Osteocyte (in vitro differentiated cells): ENCODE measurements at regions not wholly inside any gene's neighbourhood (a gene's known extent, or its start where the extent isn't known, plus 50 kb on each side); places are given as distances from the start of the nearest gene placed in this dataset.

Experiments
- DNase-seq: peaks from one replicate; pipeline ENCODE4 v3.0.0; 2021; ENCODE audit warnings: mixed read lengths; ENCODE audit not compliant: unreplicated experiment; ENCODE audit errors: extremely low spot score
- H3K27ac Mint-ChIP-seq: one replicate; pipeline ENCODE4 v1.8.0; 2021; ENCODE audit warnings: mild to moderate bottlenecking, mixed read lengths; ENCODE audit not compliant: unreplicated experiment
- H3K27me3 Mint-ChIP-seq: one replicate; pipeline ENCODE4 v1.8.0; 2021; ENCODE audit warnings: mixed read lengths; ENCODE audit not compliant: unreplicated experiment
- H3K36me3 Mint-ChIP-seq: one replicate; pipeline ENCODE4 v1.8.0; 2021; ENCODE audit warnings: mixed read lengths; ENCODE audit not compliant: unreplicated experiment
- H3K4me1 Mint-ChIP-seq: one replicate; pipeline ENCODE4 v1.8.0; 2021; ENCODE audit warnings: mixed read lengths; ENCODE audit not compliant: unreplicated experiment
- H3K4me3 Mint-ChIP-seq: one replicate; pipeline ENCODE4 v1.8.0; 2021; ENCODE audit warnings: mild to moderate bottlenecking, moderate library complexity, mixed read lengths; ENCODE audit not compliant: unreplicated experiment
- H3K9me3 Mint-ChIP-seq: one replicate; pipeline ENCODE4 v1.8.0; 2021; ENCODE audit warnings: mixed read lengths; ENCODE audit not compliant: unreplicated experiment
- TF ChIP-seq, protein P1 (sequence below): fragments of 200-600 bp; sonication (generic); IDR thresholded peaks from 2 replicates; pipeline ENCODE4 v1.5.0; 2021; ENCODE audit warnings: antibody characterized with exemption, mild to moderate bottlenecking, moderate library complexity

DNA sequence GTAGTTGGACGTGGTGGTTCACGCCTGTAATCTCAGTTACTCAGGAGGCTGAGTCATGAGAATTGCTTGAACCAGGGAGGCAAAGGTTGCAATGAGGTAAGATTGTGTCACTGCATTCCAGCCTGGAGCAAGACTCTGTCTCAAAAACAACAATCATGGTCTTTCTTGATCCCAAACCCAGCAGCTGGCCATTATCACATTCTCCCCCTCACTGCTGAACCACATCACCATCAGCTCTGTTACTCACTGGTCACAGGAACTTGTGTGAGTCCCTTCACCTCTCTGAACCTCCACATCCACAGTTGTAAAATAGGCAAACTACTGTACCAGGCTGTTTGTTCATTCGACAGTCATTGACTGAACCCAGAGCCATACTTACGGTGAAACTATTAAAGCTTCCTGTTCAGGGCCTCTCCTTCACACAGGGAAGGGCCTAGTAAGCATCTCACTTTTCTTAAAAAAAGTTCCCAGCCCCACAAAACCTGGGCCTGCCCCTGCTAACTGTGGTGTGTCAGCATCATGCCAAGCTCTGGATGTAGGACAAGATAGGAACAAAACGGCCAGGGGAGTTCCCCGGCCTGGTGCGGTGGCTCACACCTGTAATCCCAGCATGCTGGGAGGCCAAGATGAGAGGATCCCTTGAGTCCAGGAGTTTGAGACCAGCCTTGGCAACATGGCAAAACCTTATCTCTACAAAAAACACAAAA, 104.7 kb downstream of the COPRS start:
- Mint-ChIP-seq H3K4me1 (peaks cover 3% of the 10 kb centered on the region), H3K9me3 (no peaks in the 10 kb centered on the region), H3K27ac (no peak overlapping the region), H3K4me3 (no peak overlapping the region), H3K27me3 (no peaks in the 10 kb centered on the region), H3K36me3 (no peaks in the 10 kb centered on the region)
- DNase-seq: no peak
- TF ChIP-seq, protein P1, sequence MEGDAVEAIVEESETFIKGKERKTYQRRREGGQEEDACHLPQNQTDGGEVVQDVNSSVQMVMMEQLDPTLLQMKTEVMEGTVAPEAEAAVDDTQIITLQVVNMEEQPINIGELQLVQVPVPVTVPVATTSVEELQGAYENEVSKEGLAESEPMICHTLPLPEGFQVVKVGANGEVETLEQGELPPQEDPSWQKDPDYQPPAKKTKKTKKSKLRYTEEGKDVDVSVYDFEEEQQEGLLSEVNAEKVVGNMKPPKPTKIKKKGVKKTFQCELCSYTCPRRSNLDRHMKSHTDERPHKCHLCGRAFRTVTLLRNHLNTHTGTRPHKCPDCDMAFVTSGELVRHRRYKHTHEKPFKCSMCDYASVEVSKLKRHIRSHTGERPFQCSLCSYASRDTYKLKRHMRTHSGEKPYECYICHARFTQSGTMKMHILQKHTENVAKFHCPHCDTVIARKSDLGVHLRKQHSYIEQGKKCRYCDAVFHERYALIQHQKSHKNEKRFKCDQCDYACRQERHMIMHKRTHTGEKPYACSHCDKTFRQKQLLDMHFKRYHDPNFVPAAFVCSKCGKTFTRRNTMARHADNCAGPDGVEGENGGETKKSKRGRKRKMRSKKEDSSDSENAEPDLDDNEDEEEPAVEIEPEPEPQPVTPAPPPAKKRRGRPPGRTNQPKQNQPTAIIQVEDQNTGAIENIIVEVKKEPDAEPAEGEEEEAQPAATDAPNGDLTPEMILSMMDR: no peak

DNA sequence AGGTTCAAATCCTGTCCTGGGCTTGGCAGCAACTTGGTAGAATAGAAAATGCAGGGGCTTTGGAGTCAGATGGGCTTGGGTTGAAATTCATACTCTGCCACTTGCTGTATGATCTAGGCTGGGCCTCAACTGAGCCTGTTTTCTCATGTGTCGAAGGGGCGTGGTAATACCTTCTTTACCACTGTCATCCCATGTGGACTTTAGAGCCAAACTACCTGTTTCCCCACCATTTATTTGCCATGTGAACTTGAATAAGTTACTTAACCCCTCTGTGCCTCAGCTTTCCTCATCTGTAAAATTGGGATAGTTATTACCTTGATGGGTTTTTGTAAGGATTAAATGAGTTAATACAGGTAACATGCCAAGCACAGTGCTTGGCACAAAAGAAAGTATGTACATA, 106.0 kb downstream of the COPRS start:
- no peak for DNase-seq
- no peak overlapping the region for H3K4me3 Mint-ChIP-seq
- H3K36me3 Mint-ChIP-seq: no peaks in the 10 kb centered on the region
- H3K27ac Mint-ChIP-seq: no peak overlapping the region
- H3K27me3 Mint-ChIP-seq: no peaks in the 10 kb centered on the region
- TF ChIP-seq, protein P1: no peak
- no peaks in the 10 kb centered on the region for H3K9me3 Mint-ChIP-seq
- H3K4me1 Mint-ChIP-seq: peaks cover 3% of the 10 kb centered on the region

DNA sequence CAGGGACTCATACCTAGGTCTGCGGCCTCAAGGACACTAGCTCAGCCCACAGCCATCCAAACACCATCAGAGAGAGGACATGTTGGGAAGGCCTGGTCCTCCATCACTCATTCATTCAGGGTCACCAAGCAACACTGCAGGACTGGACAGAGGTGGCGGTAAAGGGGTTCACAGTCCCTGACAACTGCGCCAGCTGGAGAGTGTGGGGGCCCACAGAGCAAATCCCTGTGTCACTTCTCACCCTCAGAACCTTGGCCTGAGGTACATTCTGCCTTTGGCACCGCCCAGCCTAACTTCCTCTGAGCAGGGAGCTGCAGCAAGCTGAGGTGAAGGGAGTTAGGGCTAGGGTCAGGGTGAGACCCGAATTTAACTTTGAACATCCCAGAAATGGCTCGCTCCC, 106.5 kb downstream of the COPRS start:
- DNase-seq: no peak
- no peak overlapping the region for H3K4me3 Mint-ChIP-seq
- TF ChIP-seq, protein P1: no peak
- no peaks in the 10 kb centered on the region for H3K9me3 Mint-ChIP-seq
- peaks cover 3% of the 10 kb centered on the region for H3K4me1 Mint-ChIP-seq
- H3K27ac Mint-ChIP-seq: no peak overlapping the region
- no peaks in the 10 kb centered on the region for H3K36me3 Mint-ChIP-seq
- no peaks in the 10 kb centered on the region for H3K27me3 Mint-ChIP-seq

DNA sequence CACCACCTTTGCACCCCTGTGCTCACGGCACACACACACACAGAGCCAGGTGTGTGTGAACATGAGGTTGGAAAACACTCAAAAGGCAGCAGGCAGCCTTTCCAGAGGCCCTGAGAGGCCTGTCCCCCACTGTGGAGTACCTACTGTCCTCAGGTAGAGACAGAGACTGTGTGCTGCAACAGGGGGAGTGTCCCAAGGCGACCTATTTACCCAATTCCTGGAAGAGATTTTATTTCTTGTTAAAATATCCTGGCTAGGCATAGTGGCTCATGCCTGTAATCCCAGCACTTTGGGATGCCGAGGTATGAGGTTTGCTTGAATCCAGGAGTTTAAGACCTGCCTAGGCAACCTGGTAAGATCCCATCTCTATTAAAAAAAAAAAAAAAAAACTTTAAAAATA, 108.5 kb downstream of the COPRS start:
- no peak for DNase-seq
- H3K4me1 Mint-ChIP-seq: peaks cover 9% of the 10 kb centered on the region
- H3K27ac Mint-ChIP-seq: no peak overlapping the region
- no peaks in the 10 kb centered on the region for H3K36me3 Mint-ChIP-seq
- no peaks in the 10 kb centered on the region for H3K27me3 Mint-ChIP-seq
- no peaks in the 10 kb centered on the region for H3K9me3 Mint-ChIP-seq
- H3K4me3 Mint-ChIP-seq: no peak overlapping the region
- TF ChIP-seq, protein P1: no peak

DNA sequence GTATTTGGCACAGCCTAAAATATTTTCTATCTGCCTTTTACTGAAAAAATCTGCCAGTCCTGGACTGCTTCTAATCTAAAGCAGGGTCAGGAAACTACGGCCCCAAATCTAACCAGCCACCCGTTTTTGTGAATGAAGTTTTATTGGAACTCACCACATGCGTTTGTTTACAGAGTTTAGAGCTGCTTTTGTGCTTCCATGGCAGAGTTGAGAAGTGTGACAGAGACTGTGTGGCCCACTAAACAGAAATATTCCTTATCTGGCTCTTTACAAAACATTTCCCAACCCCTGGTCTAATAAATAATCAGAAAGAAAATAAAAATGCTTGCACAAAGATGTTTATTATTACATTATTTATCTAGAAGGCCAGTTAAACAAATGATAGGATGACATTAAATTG, 110.2 kb downstream of the COPRS start:
- no peaks in the 10 kb centered on the region for H3K27me3 Mint-ChIP-seq
- no peak overlapping the region for H3K4me3 Mint-ChIP-seq
- DNase-seq: no peak
- TF ChIP-seq, protein P1: no peak
- peaks cover 21% of the 10 kb centered on the region for H3K4me1 Mint-ChIP-seq
- no peaks in the 10 kb centered on the region for H3K36me3 Mint-ChIP-seq
- no peaks in the 10 kb centered on the region for H3K9me3 Mint-ChIP-seq
- H3K27ac Mint-ChIP-seq: no peak overlapping the region
